ENCODE measurements at regions not wholly inside any gene's neighbourhood (a gene's known extent, or its start where the extent isn't known, plus 50 kb on each side); places are given as distances from the start of the nearest gene placed in this dataset.

DNA sequence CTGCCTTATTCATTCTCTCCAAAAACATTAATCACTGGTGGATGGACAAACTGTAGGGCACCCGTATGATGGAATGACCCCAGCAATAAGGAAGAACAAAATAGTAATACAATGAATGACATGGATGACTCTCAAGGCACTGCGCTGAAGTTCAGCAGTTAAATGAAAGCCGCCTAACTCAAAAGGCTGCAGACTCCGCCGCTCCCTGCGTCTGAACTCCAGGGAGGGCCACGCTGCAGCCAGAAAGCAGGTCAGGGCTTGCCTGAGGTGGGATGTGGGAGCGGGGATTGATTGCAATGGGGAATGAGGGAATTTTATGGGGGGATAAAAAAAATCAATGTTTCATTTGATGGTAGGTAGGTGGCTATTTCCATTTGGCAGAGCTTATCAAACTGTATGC is 86.5 kb upstream of the LAPTM4A start:
- Histone ChIP-seq H3K4me3 (no peak overlapping the region), H3K4me1 (no peaks in the 10 kb centered on the region), H3K27ac (no peak overlapping the region), H3K27me3 (no peaks in the 10 kb centered on the region), H3K36me3 (no peaks in the 10 kb centered on the region), H3K9me3 (no peaks in the 10 kb centered on the region)
- DNase-seq (ENCODE audit: low spot score in 2 of 2): no peak
- intact Hi-C loops (cut with DNase I; ENCODE audit: low total_unique reads): no loop called here
- TF ChIP-seq, protein P1, sequence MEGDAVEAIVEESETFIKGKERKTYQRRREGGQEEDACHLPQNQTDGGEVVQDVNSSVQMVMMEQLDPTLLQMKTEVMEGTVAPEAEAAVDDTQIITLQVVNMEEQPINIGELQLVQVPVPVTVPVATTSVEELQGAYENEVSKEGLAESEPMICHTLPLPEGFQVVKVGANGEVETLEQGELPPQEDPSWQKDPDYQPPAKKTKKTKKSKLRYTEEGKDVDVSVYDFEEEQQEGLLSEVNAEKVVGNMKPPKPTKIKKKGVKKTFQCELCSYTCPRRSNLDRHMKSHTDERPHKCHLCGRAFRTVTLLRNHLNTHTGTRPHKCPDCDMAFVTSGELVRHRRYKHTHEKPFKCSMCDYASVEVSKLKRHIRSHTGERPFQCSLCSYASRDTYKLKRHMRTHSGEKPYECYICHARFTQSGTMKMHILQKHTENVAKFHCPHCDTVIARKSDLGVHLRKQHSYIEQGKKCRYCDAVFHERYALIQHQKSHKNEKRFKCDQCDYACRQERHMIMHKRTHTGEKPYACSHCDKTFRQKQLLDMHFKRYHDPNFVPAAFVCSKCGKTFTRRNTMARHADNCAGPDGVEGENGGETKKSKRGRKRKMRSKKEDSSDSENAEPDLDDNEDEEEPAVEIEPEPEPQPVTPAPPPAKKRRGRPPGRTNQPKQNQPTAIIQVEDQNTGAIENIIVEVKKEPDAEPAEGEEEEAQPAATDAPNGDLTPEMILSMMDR (IDR thresholded peaks at IDR 0.05): no peak
- TF ChIP-seq POLR2AphosphoS5 (IDR thresholded peaks at IDR 0.05): no peak

DNA sequence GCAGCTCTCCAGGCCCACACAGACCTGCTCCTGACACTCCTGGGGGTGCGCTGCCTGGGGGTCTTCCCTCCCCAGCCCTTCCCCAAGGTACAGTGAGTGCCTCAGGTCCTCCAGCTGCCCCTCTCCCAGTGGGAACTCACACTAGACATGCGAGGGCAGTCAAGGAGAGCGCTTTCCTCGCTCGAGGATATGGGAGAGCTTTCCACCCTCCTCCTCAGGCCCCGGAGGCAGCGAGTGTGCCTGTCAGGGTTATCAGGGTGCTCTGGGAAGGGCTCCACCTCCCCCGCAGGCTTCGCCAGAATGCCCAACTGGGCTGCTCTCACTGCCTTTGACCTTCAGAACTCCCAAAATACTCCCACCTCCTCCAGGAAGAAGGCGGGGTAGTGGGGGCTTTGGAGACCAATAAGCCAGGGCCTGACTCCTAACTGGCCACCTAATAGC is 85.7 kb upstream of the LAPTM4A start:
- Histone ChIP-seq H3K27ac (no peak overlapping the region), H3K36me3 (no peaks in the 10 kb centered on the region), H3K9me3 (no peaks in the 10 kb centered on the region), H3K4me1 (no peaks in the 10 kb centered on the region), H3K4me3 (no peak overlapping the region), H3K27me3 (no peaks in the 10 kb centered on the region)
- TF ChIP-seq POLR2A (IDR thresholded peaks at IDR 0.05) (no peak), POLR2AphosphoS5 (IDR thresholded peaks at IDR 0.05) (no peak)
- TF ChIP-seq, protein P1 (IDR thresholded peaks at IDR 0.05): no peak
- DNase-seq (ENCODE audit: low spot score in 2 of 2): no peak
- intact Hi-C loops (cut with DNase I; ENCODE audit: low total_unique reads): no loop called here

DNA sequence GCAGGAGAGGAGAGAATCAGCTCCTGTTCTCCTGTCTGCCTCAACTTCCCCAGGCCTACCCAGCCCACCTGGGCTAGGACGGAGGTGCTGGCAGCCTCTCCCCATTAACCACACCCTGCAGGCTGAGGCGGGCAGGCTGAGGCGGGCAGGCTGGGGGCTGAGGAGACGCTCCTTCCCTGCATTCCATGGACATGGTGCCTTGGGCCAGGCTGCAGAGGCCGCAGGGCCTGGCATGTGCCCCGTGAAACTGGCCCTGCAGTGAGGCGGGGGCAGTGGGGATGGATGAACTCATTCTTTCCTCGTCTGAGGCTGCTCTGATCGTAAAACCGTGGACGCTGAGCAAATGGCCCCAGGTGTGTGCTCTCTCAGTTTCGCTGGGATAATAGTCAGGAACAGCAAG is 84.7 kb upstream of the LAPTM4A start:
- TF ChIP-seq, protein P1 (IDR thresholded peaks at IDR 0.05): no peak
- TF ChIP-seq POLR2AphosphoS5 (IDR thresholded peaks at IDR 0.05) (no peak), POLR2A (IDR thresholded peaks at IDR 0.05) (no peak)
- intact Hi-C loops (cut with DNase I; ENCODE audit: low total_unique reads): no loop called here
- no peak for DNase-seq (ENCODE audit: low spot score in 2 of 2)

DNA sequence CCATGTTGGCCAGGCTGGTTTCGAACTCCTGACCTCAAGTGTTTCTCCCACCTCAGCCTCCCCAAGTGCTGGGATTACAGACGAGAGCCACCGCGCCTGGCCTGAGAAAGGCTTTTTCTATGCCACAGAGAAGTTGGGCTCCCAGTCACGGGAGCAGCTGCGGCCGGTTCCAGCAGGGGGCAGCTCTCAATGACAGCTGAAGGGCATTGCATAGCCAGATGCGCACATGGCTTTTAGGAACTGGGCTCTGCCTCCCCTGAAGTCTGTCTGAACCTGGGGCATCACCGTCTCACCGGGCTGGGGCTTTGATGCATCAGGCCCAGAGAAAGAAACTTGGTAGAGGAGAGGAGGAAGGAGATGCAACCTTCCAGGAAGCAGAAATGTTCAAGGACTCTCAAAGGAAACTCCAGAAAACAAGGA is 84.2 kb upstream of the LAPTM4A start:
- peak; percentile 66 to 67 for DNase-seq (ENCODE audit: low spot score in 2 of 2)
- Histone ChIP-seq H3K9me3 (no peaks in the 10 kb centered on the region), H3K27ac (no peak overlapping the region), H3K27me3 (no peaks in the 10 kb centered on the region), H3K36me3 (no peaks in the 10 kb centered on the region), H3K4me3 (no peak overlapping the region), H3K4me1 (no peaks in the 10 kb centered on the region)
- intact Hi-C loops (cut with DNase I; ENCODE audit: low total_unique reads): no loop called here
- TF ChIP-seq, protein P1 (IDR thresholded peaks at IDR 0.05): peak; percentile 55 to 83 (median 83)
- TF ChIP-seq POLR2A (IDR thresholded peaks at IDR 0.05) (no peak), POLR2AphosphoS5 (IDR thresholded peaks at IDR 0.05) (peak in 1 of 3 donors; percentile 55)

More for the DNA sequence above, 84.7 kb upstream of the LAPTM4A start:
- Histone ChIP-seq H3K36me3 (no peaks in the 10 kb centered on the region), H3K4me1 (no peaks in the 10 kb centered on the region), H3K27me3 (no peaks in the 10 kb centered on the region), H3K9me3 (no peaks in the 10 kb centered on the region), H3K27ac (peak overlapping the region in 1 of 2 donors; percentile 42), H3K4me3 (no peak overlapping the region)

DNA sequence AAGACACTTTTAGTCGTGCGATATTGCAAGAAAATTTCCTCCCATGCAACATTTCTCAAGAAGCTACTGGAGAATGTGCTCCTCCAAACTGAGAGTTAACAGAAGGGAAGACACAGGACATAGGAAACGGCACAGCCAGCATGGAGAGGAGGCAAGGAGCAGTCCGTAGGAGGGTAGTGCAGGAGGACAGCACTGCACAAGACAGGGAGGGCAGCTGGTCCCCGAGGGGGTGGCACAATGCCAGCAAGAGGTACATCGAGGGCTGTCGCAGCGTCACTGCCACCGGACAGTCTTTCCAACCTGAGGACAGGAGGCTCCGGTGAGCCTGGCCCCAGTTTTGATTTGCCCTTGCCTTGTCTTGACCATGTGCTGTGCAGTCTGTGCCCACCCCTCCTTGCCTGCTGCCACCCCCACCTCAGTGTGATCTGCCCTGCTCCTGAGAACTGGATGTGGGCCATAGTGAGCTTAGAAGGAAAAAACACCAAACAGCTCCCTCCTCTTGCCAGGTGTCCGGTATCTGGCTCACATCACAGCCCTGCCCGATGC is 81.6 kb upstream of the LAPTM4A start:
- Histone ChIP-seq H3K36me3 (no peaks in the 10 kb centered on the region), H3K27ac (no peak overlapping the region), H3K27me3 (no peaks in the 10 kb centered on the region), H3K4me3 (no peak overlapping the region), H3K4me1 (no peaks in the 10 kb centered on the region), H3K9me3 (no peaks in the 10 kb centered on the region)
- intact Hi-C loops (cut with DNase I; ENCODE audit: low total_unique reads): no loop called here
- TF ChIP-seq, protein P1 (IDR thresholded peaks at IDR 0.05): no peak
- no peak for TF ChIP-seq POLR2AphosphoS5 (IDR thresholded peaks at IDR 0.05)
- TF ChIP-seq POLR2A (IDR thresholded peaks at IDR 0.05): no peak
- DNase-seq (ENCODE audit: low spot score in 2 of 2): no peak

Data from breast epithelium (tissue), 4 donors.